H9 (cell line): ENCODE measurements at regions not wholly inside any gene's neighbourhood (a gene's known extent, or its start where the extent isn't known, plus 50 kb on each side); places are given as distances from the start of the nearest gene placed in this dataset.

Source experiments
- DNase-seq: peaks from one replicate; pipeline ENCODE4 v3.0.0-alpha.2; 2017
- H2AFZ ChIP-seq: one replicate; pipeline ENCODE4 v1.6.1; 2013; ENCODE audit warnings: mild to moderate bottlenecking, low read length, control low read depth, moderate library complexity
- H2AK5ac ChIP-seq: 2 replicates; pipeline ENCODE4 v1.6.1; 2013; ENCODE audit warnings: low read length, control low read depth, mixed read lengths; ENCODE audit not compliant: insufficient read length
- H2BK120ac ChIP-seq: one replicate; pipeline ENCODE4 v1.6.1; 2013; ENCODE audit warnings: low read depth, mild to moderate bottlenecking, low read length, control low read depth, inconsistent platforms; ENCODE audit not compliant: poor library complexity, severe bottlenecking
- H2BK12ac ChIP-seq: 2 replicates; pipeline ENCODE4 v1.6.1; 2013; ENCODE audit warnings: low read length, control low read depth, mixed read lengths, low read depth; ENCODE audit not compliant: insufficient read length
- H2BK15ac ChIP-seq: 2 replicates; pipeline ENCODE4 v1.6.1; 2013; ENCODE audit warnings: low read depth, low read length, control low read depth
- H2BK20ac ChIP-seq: one replicate; pipeline ENCODE4 v1.6.1; 2013; ENCODE audit warnings: low read depth, mild to moderate bottlenecking, low read length, control low read depth, inconsistent platforms; ENCODE audit not compliant: poor library complexity, severe bottlenecking
- H2BK5ac ChIP-seq: 2 replicates; pipeline ENCODE4 v1.6.1; 2013; ENCODE audit warnings: low read length, control low read depth, mixed read lengths; ENCODE audit not compliant: insufficient read length
- H3K14ac ChIP-seq: 2 replicates; pipeline ENCODE4 v1.6.1; 2013; ENCODE audit warnings: low read length, control low read depth; ENCODE audit not compliant: insufficient read depth
- H3K18ac ChIP-seq: 2 replicates; pipeline ENCODE4 v1.6.1; 2013; ENCODE audit warnings: low read depth, mild to moderate bottlenecking, mixed read lengths, low read length, control low read depth; ENCODE audit not compliant: insufficient read length
- H3K23ac ChIP-seq: 2 replicates; pipeline ENCODE4 v1.6.1; 2013; ENCODE audit warnings: low read length, control low read depth, mixed read lengths, low read depth; ENCODE audit not compliant: insufficient read length
- H3K23me2 ChIP-seq: 2 replicates; pipeline ENCODE4 v1.6.1; 2013; ENCODE audit warnings: low read depth, mild to moderate bottlenecking, mixed read lengths, low read length, control low read depth; ENCODE audit not compliant: insufficient read length, poor library complexity, severe bottlenecking
- H3K27ac ChIP-seq: 2 replicates; pipeline ENCODE4 v1.5.1; 2013; ENCODE audit warnings: low read length, control low read depth, mixed read lengths, low read depth; ENCODE audit not compliant: insufficient read length
- H3K27me3 ChIP-seq: 2 replicates; pipeline ENCODE4 v1.6.1; 2013; ENCODE audit warnings: low read length, control low read depth, inconsistent platforms; ENCODE audit not compliant: insufficient read depth
- H3K4ac ChIP-seq: 2 replicates; pipeline ENCODE4 v1.6.1; 2013; ENCODE audit warnings: low read depth, mild to moderate bottlenecking, control low read depth, inconsistent platforms, low read length, moderate library complexity
- H3K4me1 ChIP-seq: 2 replicates; pipeline ENCODE4 v1.6.1; 2013; ENCODE audit warnings: low read length, control low read depth, inconsistent platforms; ENCODE audit not compliant: insufficient read depth
- H3K4me2 ChIP-seq: 2 replicates; pipeline ENCODE4 v1.6.1; 2013; ENCODE audit warnings: low read length, control low read depth, mixed read lengths; ENCODE audit not compliant: insufficient read length, insufficient read depth
- H3K56ac ChIP-seq: 2 replicates; pipeline ENCODE4 v1.6.1; 2013; ENCODE audit warnings: low read depth, mild to moderate bottlenecking, mixed read lengths, low read length, control low read depth; ENCODE audit not compliant: insufficient read length
- H3K79me1 ChIP-seq: 2 replicates; pipeline ENCODE4 v1.6.1; 2013; ENCODE audit warnings: low read depth, mild to moderate bottlenecking, moderate library complexity, low read length, control low read depth, inconsistent platforms; ENCODE audit not compliant: insufficient read depth, poor library complexity, severe bottlenecking
- H3K79me2 ChIP-seq: 2 replicates; pipeline ENCODE4 v1.6.1; 2013; ENCODE audit warnings: low read length, control low read depth, inconsistent platforms; ENCODE audit not compliant: insufficient read depth
- H3K9ac ChIP-seq: 2 replicates; pipeline ENCODE4 v1.6.1; 2013; ENCODE audit warnings: low read length, control low read depth, mixed read lengths; ENCODE audit not compliant: insufficient read length; ENCODE audit errors: extremely low read depth
- H3K9me3 ChIP-seq: one replicate; pipeline ENCODE4 v1.6.1; 2013; ENCODE audit warnings: low read depth, low read length, inconsistent platforms; ENCODE audit not compliant: control insufficient read depth
- H3T11ph ChIP-seq: one replicate; pipeline ENCODE4 v1.6.1; 2013; ENCODE audit warnings: mild to moderate bottlenecking, low read length, control low read depth, inconsistent platforms
- H4K20me1 ChIP-seq: one replicate; pipeline ENCODE4 v1.6.1; 2013; ENCODE audit not compliant: control insufficient read depth, insufficient read length, insufficient read depth
- H4K5ac ChIP-seq: 2 replicates; pipeline ENCODE4 v1.6.1; 2013; ENCODE audit warnings: low read depth, mild to moderate bottlenecking, mixed read lengths, low read length, control low read depth; ENCODE audit not compliant: insufficient read length
- H4K8ac ChIP-seq: replicated peaks from 2 replicates; pipeline ENCODE4 v1.6.1; 2013; ENCODE audit warnings: low read length, control low read depth, mixed read lengths, low read depth; ENCODE audit not compliant: insufficient read length
- H4K91ac ChIP-seq: 2 replicates; pipeline ENCODE4 v1.6.1; 2013; ENCODE audit warnings: low read depth, mild to moderate bottlenecking, moderate library complexity, mixed read lengths, low read length, control low read depth; ENCODE audit not compliant: insufficient read length
- H3K27ac Mint-ChIP-seq, 3 experiments: 2 replicates in 2 of 3; 3 replicates in 1 of 3; pipeline ENCODE4 v1.8.0; 2020 to 2021; ENCODE audit warnings: mixed read lengths in 3 of 3, mild to moderate bottlenecking in 1 of 3, moderate library complexity in 1 of 3
- H3K27me3 Mint-ChIP-seq: 2 replicates; pipeline ENCODE4 v1.8.0; 2021; ENCODE audit warnings: low read depth, mild to moderate bottlenecking, moderate library complexity, mixed read lengths
- H3K36me3 Mint-ChIP-seq, 3 experiments: 2 replicates in 2 of 3; 3 replicates in 1 of 3; pipeline ENCODE4 v1.8.0; 2020 to 2021; ENCODE audit warnings: low read depth in 3 of 3, mixed read lengths in 3 of 3; ENCODE audit not compliant: insufficient read depth in 1 of 3
- H3K4me1 Mint-ChIP-seq, 2 experiments: 2 replicates each; pipeline ENCODE4 v1.8.0; 2020; ENCODE audit warnings: mixed read lengths in 2 of 2
- H3K4me3 Mint-ChIP-seq, 2 experiments: 2 replicates in 1 of 2; 3 replicates in 1 of 2; pipeline ENCODE4 v1.8.0; 2020 to 2021; ENCODE audit warnings: mild to moderate bottlenecking in 2 of 2, mixed read lengths in 2 of 2, moderate library complexity in 1 of 2
- H3K9me3 Mint-ChIP-seq, 2 experiments: 2 replicates in 1 of 2; 3 replicates in 1 of 2; pipeline ENCODE4 v1.8.0; 2020; ENCODE audit warnings: mild to moderate bottlenecking in 2 of 2, mixed read lengths in 2 of 2, moderate library complexity in 1 of 2
- WGBS: extraction: QIAGEN DNeasy Blood & Tissue Kit; methylation state at CpG from one replicate; pipeline ENCODE4 v1.1.7; 2013; ENCODE audit warnings: missing lambda C conversion rate, low lambda C conversion rate, mixed read lengths; ENCODE audit not compliant: insufficient read length; ENCODE audit errors: extremely low coverage; 5-methylcytosine and 5-hydroxymethylcytosine counted together
- TF ChIP-seq, protein P1 (sequence below): fragments of 200-600 bp; sonication (generic); conservative IDR thresholded peaks from 3 replicates; pipeline ENCODE4 v1.8.0; 2021; ENCODE audit warnings: antibody characterized with exemption, mild to moderate bottlenecking

DNA sequence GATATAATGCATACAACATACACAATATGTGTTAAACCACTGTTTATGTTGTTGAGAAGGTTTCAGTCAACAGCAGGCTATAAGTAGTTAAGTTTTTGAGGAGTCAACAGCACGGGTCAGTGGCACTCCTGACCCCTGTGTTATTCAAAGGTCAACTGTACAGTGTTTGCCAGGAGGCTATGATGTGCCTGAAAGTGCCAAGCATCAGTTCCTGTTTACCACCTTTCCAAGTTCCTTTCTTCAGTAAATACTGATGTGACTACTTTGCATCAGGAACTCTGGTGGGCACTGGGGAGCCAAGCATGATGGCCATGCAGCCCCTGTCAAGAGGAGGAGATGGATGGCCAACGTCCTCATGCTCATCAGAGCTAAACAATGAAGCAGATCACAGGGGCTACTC is 224.4 kb upstream of the EXOC2 start:
- H3T11ph ChIP-seq: no peak overlapping the region
- no peaks in the 10 kb centered on the region for H3K4me1 ChIP-seq
- no peak overlapping the region for H2BK20ac ChIP-seq
- WGBS: no CpG with 5 or more reads among the region's 2 CpGs
- no peak overlapping the region for H2BK15ac ChIP-seq
- H2BK12ac ChIP-seq: no peak overlapping the region
- no peak overlapping the region for H4K5ac ChIP-seq
- no peak overlapping the region for H2AK5ac ChIP-seq
- H3K79me1 ChIP-seq: no peaks in the 10 kb centered on the region
- no peak overlapping the region for H3K27ac Mint-ChIP-seq
- H4K20me1 ChIP-seq: no peaks in the 10 kb centered on the region
- H3K4ac ChIP-seq: no peak overlapping the region
- no peak overlapping the region for H4K91ac ChIP-seq
- H3K23me2 ChIP-seq: no peaks in the 10 kb centered on the region
- peaks cover 25% of the 10 kb centered on the region for H3K27me3 Mint-ChIP-seq
- H3K23ac ChIP-seq: no peak overlapping the region
- TF ChIP-seq, protein P1, sequence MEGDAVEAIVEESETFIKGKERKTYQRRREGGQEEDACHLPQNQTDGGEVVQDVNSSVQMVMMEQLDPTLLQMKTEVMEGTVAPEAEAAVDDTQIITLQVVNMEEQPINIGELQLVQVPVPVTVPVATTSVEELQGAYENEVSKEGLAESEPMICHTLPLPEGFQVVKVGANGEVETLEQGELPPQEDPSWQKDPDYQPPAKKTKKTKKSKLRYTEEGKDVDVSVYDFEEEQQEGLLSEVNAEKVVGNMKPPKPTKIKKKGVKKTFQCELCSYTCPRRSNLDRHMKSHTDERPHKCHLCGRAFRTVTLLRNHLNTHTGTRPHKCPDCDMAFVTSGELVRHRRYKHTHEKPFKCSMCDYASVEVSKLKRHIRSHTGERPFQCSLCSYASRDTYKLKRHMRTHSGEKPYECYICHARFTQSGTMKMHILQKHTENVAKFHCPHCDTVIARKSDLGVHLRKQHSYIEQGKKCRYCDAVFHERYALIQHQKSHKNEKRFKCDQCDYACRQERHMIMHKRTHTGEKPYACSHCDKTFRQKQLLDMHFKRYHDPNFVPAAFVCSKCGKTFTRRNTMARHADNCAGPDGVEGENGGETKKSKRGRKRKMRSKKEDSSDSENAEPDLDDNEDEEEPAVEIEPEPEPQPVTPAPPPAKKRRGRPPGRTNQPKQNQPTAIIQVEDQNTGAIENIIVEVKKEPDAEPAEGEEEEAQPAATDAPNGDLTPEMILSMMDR: no peak
- no peak overlapping the region for H2AFZ ChIP-seq
- no peaks in the 10 kb centered on the region for H3K27me3 ChIP-seq
- H4K8ac ChIP-seq: no peak overlapping the region
- H3K4me2 ChIP-seq: no peak overlapping the region
- no peak overlapping the region for H2BK120ac ChIP-seq
- no peak overlapping the region for H3K9ac ChIP-seq
- DNase-seq: no peak
- no peak overlapping the region for H2BK5ac ChIP-seq
- H3K9me3 ChIP-seq: peaks cover 31% of the 10 kb centered on the region
- no peak overlapping the region for H3K27ac ChIP-seq
- H3K79me2 ChIP-seq: no peaks in the 10 kb centered on the region
- peaks cover 7 to 30% (median 16%) of the 10 kb centered on the region in 3 experiments for H3K36me3 Mint-ChIP-seq
- H3K14ac ChIP-seq: no peak overlapping the region
- H3K18ac ChIP-seq: no peak overlapping the region
- no peak overlapping the region for H3K4me3 Mint-ChIP-seq
- H3K4me1 Mint-ChIP-seq: peaks cover 5 to 6% of the 10 kb centered on the region in 2 experiments
- H3K9me3 Mint-ChIP-seq: peaks cover 42 to 47% of the 10 kb centered on the region in 2 experiments
- no peak overlapping the region for H3K56ac ChIP-seq
